GM19023 (cell line): ENCODE measurements at regions not wholly inside any gene's neighbourhood (a gene's known extent, or its start where the extent isn't known, plus 50 kb on each side); places are given as distances from the start of the nearest gene placed in this dataset.
"Not testable (repeated sequence)": the region's sequence is repeated elsewhere in the genome, so short reads cannot be mapped to it uniquely, and the experiment has no call there.

ENCODE experiments used
- ATAC-seq: cut with Tn5 transposase; IDR thresholded peaks from one replicate; pipeline ENCODE4 v1.9.1; 2021; ENCODE audit warnings: mild to moderate bottlenecking, moderate library complexity; ENCODE audit not compliant: unreplicated experiment

DNA sequence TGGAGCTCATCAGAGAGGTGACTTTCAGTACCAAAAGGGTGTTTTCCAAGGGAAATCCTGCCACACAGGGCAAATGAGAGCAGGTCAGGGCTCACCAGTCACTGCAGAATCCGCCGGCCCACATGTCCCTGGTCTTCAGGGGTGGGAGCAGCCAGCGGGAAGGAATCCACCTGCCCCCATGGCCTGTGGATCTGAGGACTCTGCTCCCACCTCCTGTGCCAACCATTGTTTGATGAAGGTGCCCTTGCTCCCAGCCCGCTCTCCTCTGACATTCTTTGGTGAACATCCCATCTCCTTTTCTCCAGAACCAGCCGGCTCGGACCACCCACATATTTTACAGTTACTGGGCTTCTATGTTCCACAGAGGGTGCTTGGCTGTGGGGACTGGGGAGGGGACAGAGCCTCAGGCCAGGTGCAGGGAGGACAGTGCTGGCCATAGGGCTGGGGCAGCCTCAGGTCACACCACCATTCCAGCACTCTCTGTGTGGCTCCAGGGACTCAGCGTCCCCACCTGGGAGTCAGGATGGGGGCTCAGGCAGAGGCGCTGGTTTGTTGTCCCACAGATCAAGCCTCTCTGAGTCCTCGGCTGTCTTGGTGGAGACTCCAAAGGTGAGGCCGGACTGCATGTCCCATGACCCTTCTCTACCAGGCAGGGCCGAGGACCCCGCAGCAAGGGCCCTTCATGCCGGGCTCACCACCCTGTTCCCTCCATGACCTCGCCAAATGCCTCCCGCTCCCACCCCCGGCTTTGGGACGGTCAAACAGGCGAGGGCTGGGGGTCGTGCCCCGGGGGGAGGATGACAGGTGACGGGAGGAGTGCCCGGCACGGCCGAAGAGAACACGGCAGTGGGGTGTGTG is 183.2 kb upstream of the ZNF469 start:
- not testable (repeated sequence) for ATAC-seq

DNA sequence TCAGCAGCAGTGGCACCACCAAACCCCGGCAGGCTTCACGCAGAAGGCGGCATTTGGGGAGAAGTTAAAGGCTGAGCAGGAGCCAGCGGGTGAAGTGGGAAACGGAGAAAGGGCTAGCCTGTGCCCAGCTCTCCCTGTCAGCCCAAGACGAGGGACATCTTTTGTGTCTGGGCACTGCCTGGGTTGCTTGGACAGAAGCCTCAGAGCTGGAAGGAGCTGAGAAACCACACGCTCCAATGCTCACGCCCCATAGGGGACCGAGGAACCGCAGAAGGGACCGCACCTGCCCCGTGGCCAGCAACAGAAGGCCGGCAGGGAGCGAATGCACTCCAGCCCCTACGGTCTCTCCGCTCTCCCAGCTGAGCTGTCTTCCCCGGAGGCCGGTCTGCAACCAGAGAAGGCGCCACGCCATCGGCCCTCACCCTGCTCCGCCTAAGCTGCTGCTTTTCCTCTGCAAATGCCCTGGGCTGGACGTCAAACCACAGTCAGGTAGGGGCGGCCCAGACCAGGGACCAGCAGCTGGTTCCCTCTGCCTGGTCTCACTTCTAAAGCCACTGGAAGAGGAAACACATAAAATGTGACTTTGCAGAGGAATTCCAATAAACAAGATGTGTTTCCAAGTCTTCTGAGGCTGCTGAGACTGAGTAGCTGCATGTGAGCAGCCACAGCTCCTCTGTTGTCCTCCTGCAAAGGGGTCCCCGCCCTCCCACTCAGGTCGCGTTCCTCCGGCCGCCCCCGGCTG is 182.4 kb upstream of the ZNF469 start:
- not testable (repeated sequence) for ATAC-seq

DNA sequence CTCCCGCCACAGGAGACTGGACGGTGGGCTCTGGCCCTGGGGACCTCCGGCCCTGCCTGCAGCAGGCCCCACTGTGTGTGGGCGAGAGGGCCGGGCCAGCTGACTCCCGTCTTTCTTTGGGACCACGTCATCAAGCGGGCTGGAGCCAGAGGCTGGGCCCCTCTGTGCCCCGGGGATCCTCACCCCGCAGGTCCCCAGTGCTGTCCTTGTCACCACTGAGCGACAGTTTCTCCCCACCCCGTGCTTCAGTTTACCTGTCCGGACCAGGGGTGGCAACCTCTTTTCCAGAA is 181.9 kb upstream of the ZNF469 start:
- no peak for ATAC-seq

GRCh38 chr16:88201611-88202010 is 181.1 kb upstream of the ZNF469 start:
- not testable (repeated sequence) for ATAC-seq

DNA sequence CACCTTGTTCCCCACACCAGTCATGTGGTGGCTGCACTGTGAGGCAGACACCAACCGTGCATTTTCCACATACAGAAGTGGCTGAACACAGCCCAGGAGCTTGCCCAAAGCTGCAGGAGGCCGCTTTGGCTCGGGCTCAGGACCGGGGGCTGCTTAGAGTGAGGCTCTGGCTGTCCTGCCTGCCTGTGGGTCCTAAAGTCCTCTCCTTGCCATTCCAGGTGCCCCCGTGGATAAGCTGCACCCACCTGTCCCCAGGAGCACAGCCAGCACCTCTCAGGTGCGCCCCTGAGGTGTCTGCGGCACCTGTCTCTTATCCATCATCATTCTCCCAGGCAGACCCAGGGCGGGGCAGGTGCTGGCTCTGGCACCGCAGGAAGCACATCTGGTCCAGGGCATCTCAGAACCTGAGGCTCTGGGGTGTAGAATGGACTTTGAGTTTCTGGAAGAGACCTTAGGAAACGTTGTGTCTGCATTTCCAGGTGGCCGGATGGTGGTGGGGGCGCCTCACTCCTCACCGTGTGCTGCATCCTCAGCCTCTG is 180.5 kb upstream of the ZNF469 start:
- ATAC-seq = no peak

DNA sequence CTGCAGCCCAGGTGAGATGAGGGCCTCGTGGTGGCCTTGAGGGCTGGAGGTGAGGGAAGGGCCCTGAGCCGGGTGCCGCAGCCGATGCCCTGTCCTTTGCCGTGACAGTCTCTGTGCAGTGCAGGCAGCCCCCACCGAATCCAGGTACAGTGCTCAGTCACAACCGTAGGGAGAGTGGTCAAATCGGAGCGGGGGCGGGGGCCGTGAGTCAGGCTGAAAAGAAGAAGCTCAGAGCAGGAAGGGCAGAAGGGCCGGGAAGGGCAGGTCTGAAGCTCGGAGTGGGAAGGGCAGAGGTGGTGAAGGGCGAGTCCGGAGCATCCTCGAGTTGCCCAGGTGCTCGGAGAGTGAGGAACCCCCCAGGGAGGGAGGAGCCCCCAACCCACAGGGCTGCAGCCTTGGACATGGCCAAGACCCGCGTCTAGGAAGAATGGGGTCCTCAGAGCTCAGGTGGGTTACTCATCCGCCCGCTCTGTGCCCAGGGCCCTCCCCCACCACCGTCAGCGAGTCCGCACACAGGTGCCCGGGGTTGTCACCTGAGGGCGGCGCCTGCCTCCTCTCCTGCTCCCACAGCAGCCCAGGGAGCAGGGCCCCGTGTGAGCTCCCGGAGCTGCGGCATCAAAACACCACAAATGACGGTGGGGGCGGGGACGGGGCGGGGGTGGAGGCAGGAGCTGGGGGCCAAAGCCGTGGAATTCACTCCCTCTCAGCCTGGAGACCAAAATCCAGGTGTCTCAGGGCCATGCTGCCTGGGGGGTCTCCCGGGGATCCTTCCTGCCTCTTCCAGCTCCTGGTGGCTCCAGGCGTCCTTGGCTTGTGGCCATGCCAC is 179.7 kb upstream of the ZNF469 start:
- not testable (repeated sequence) for ATAC-seq

GRCh38 chr16:88204131-88205110 is 178.3 kb upstream of the ZNF469 start:
- ATAC-seq = not testable (repeated sequence)

DNA sequence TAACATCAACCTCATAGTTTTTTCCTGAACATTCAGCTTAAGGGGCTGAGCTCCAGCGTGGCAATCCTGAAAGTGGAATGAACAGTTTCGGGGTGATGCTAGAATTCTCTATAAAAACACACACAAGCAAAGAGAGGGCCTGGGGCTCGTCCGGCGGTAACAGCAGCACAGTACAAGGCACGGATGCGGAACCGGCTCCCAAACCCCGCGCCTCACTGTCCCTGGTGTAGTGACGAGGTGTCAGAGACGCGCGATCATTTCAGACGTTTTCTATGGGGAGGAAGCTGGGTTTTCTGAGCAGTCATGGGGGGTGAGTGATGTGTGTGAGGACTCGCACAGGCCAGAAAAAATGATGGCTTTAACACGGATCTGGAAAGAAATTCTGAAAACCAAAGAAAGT is 177.3 kb upstream of the ZNF469 start:
- ATAC-seq = not testable (repeated sequence)

- not testable (repeated sequence) for ATAC-seq
Observed at GRCh38 chr16:88206006-88206405, 176.8 kb upstream of the ZNF469 start.

- ATAC-seq = not testable (repeated sequence)
Observed at GRCh38 chr16:88206516-88206915, 176.2 kb upstream of the ZNF469 start.

DNA sequence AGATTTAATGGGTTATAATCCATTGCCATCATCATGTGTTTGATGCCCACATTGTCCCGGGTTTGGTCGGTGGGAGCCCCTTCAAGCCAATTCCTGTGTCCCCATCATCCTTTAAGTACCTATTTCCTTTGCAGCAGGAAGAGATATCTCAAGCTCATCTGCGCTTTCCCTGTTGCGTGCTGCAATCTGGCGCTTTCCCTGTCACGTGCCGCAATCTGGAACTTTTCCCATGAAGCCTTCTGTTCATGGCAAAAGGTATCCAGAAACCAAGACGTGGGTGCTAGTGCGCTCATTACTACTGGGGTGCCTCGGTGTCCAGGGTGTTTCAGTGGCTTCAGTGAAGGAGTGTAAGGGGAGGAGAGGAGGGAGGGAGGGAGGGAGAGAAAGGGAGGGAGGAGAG is 174.6 kb upstream of the ZNF469 start:
- ATAC-seq = no peak

DNA sequence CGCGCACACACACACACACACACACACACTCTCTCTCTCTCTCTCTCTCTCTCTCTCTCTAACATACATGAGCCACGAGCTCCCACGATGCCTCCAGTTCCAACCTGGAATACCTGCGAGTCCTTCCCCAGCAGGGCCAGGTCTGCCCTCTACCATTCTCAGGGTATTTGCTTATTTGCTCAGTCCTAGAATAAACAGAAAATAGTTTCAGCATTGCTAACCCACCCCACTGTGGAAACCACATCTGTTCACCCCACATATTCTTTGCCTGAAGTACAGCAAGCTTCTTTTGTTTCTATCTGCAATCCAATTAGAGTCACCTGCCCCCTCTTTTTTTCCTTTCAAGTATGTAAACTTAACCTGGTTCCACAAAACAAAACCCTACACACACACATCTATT is 174.0 kb upstream of the ZNF469 start:
- ATAC-seq = not testable (repeated sequence)

- not testable (repeated sequence) for ATAC-seq
Observed at GRCh38 chr16:88209579-88209978, 173.2 kb upstream of the ZNF469 start.

DNA sequence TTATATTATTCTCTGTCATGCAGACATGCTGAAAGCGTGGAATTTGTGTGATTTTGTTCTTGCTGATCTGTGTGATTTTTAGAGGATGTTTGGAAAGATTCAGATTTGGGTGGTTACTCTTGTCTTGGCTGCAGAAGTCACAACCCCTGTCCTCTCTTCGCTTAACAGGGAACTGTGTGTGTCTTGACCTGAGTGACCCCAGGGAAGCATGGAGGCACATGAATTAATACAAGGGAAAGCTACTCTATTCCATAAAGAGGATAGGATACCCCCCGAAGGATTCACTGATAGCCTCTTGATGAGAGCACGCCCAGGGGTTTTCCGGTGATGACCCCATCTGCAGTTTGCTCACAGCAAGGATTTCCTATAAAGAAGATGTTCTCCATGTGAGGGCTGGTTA is 168.8 kb upstream of the ZNF469 start:
- not testable (repeated sequence) for ATAC-seq

DNA sequence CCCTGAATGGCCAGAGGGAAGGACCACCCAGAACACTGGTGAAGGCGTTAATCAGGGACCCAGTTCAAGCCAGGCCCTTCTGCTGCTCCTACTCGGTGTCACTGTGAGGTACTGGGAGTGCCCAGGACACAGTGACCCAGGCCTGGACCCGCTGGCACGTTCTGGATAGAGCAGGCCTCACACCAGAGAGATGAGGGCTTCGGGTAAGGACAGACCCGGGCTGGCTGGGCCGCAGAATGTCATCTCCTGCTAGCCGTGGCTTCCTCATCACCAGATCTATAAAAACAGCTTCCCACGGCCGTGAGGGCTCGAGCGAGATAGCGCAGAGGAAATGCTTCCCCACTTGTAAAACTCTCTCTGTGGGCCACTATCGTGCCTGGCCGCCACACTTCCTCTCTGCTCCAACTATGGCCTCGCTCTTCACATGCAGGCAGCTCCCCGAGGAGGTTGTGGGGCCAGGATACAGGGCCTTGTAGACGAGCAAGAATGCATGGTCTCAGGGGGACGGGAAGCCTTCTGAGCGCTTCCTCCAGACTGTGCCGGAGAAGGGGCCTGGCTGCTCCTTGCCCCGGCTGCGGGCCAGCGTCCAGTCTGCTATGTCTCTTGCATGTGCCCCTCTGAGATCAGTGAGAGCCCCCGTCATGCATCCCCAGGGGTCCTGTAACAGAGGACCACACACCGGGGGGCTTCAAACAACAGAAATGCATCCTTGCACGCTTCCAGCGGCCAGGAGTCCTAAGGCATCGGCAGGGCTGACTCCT is 161.6 kb upstream of the ZNF469 start:
- not testable (repeated sequence) for ATAC-seq

GRCh38 chr16:88223696-88224095 is 159.1 kb upstream of the ZNF469 start:
- ATAC-seq = not testable (repeated sequence)

DNA sequence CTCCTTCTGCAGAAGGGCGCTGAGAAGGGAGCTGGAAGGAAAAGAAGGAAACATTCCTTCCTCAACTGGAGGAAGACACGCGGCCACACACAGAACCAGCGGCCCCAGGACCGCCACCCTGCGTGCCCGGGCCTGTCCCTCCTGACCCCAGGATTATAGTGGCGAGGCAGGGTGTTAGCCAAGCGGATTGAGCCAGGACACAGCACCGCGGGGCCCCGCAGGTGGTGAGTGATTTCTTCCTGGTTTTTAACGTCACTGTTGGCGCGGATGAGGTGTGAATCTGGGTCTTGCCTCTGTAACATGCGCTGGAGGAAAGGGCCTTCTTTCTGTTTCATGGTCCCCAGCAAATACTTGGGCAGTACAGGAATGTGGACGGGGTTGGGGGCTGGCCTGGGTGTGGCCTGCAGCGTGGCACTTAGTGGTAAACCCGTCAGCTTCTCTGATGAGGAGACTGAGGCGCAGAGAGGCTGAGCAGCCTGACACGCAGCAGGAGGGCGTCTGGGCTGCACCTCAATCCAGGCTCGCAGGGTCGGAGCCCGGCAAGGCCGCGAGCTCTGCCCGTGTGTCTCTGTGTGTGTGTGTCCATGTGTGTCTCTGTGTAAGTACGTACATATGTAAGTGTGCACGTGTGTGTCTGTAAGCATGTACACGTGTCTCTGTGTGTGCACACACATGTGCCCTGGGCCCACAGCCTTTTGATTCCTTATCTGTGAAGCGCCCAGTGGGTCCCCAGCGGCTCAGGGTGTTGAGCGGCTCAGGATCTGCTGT is 158.4 kb upstream of the ZNF469 start:
- not testable (repeated sequence) for ATAC-seq

GRCh38 chr16:88225640-88226230 is 157.0 kb upstream of the ZNF469 start:
- not testable (repeated sequence) for ATAC-seq
